ENCODE measurements at regions not wholly inside any gene's neighbourhood (a gene's known extent, or its start where the extent isn't known, plus 50 kb on each side); places are given as distances from the start of the nearest gene placed in this dataset.
A peak's percentile ranks its signal among the peaks of the same experiment; 100 is the strongest.

GRCh38 chr4:140256335-140256734, 102.4 kb upstream of the MAML3 start:
- no peak for DNase-seq (ENCODE audit: low spot score in 2 of 2)
- H3K9me3 ChIP-seq: no peaks in the 10 kb centered on the region
- TF ChIP-seq POLR2AphosphoS5 (IDR thresholded peaks at IDR 0.05): no peak
- TF ChIP-seq CTCF (IDR thresholded peaks at IDR 0.05): no peak

GRCh38 chr4:140255927-140256326, 101.9 kb upstream of the MAML3 start:
- DNase-seq (ENCODE audit: low spot score in 2 of 2): no peak
- Histone ChIP-seq H3K9me3 (no peaks in the 10 kb centered on the region), H3K36me3 (no peaks in the 10 kb centered on the region), H3K4me1 (peaks cover 16% of the 10 kb centered on the region), H3K27ac (no peak overlapping the region), H3K27me3 (no peaks in the 10 kb centered on the region), H3K4me3 (no peak overlapping the region)
- 100% methylated on average over 1 of the region's 1 CpG for WGBS
- TF ChIP-seq POLR2AphosphoS5 (IDR thresholded peaks at IDR 0.05) (no peak), POLR2A (IDR thresholded peaks at IDR 0.05) (no peak)

More at GRCh38 chr4:140256335-140256734, 102.4 kb upstream of the MAML3 start:
- Histone ChIP-seq H3K27ac (no peak overlapping the region), H3K4me3 (no peak overlapping the region), H3K4me1 (peaks cover 16% of the 10 kb centered on the region), H3K27me3 (no peaks in the 10 kb centered on the region), H3K36me3 (no peaks in the 10 kb centered on the region)
- 55% methylated on average over 2 of the region's 2 CpGs for WGBS

- 77% methylated on average over 5 of the region's 5 CpGs for WGBS
- H3K27ac ChIP-seq: no peak overlapping the region
- no peaks in the 10 kb centered on the region for H3K27me3 ChIP-seq
- H3K4me1 ChIP-seq: peaks cover 16% of the 10 kb centered on the region
- no peak for DNase-seq (ENCODE audit: low spot score in 2 of 2)
- H3K36me3 ChIP-seq: no peaks in the 10 kb centered on the region
- TF ChIP-seq POLR2AphosphoS5 (IDR thresholded peaks at IDR 0.05) (no peak), POLR2A (IDR thresholded peaks at IDR 0.05) (no peak), CTCF (IDR thresholded peaks at IDR 0.05) (no peak)
- no peak overlapping the region for H3K4me3 ChIP-seq
- no peaks in the 10 kb centered on the region for H3K9me3 ChIP-seq
Observed at GRCh38 chr4:140255467-140255866, 101.5 kb upstream of the MAML3 start.

- H3K27me3 ChIP-seq: no peaks in the 10 kb centered on the region
- peaks cover 16% of the 10 kb centered on the region for H3K4me1 ChIP-seq
- no peak for DNase-seq (ENCODE audit: low spot score in 2 of 2)
- no peak overlapping the region for H3K27ac ChIP-seq
- H3K36me3 ChIP-seq: no peaks in the 10 kb centered on the region
- TF ChIP-seq CTCF (IDR thresholded peaks at IDR 0.05) (no peak), EP300 (IDR thresholded peaks at IDR 0.05) (no peak), POLR2A (IDR thresholded peaks at IDR 0.05) (no peak), POLR2AphosphoS5 (IDR thresholded peaks at IDR 0.05) (no peak)
- 91% methylated on average over 2 of the region's 2 CpGs for WGBS
- no peak overlapping the region for H3K4me3 ChIP-seq
- H3K9me3 ChIP-seq: no peaks in the 10 kb centered on the region
Observed at GRCh38 chr4:140254651-140255299, 100.8 kb upstream of the MAML3 start.

GRCh38 chr4:140253556-140254027, 99.6 kb upstream of the MAML3 start:
- H3K9me3 ChIP-seq: no peaks in the 10 kb centered on the region
- TF ChIP-seq POLR2A (IDR thresholded peaks at IDR 0.05): no peak
- no peak for TF ChIP-seq CTCF (IDR thresholded peaks at IDR 0.05)
- TF ChIP-seq EP300 (IDR thresholded peaks at IDR 0.05): no peak
- TF ChIP-seq POLR2AphosphoS5 (IDR thresholded peaks at IDR 0.05): no peak
- H3K27ac ChIP-seq: peak overlapping the region; percentile 85
- WGBS: 46% methylated on average over 8 of the region's 8 CpGs
- H3K27me3 ChIP-seq: no peaks in the 10 kb centered on the region
- no peaks in the 10 kb centered on the region for H3K36me3 ChIP-seq
- peak overlapping the region; percentile 67 for H3K4me3 ChIP-seq
- no peak for DNase-seq (ENCODE audit: low spot score in 2 of 2)
- H3K4me1 ChIP-seq: peaks cover 23% of the 10 kb centered on the region
